Endothelial cell of umbilical vein (primary cell): ENCODE measurements at regions not wholly inside any gene's neighbourhood (a gene's known extent, or its start where the extent isn't known, plus 50 kb on each side); places are given as distances from the start of the nearest gene placed in this dataset.

Experiments
- BruUV-seq: library from RNA; stranded (reverse); fragments of 400-500 nt; replicated peaks from 2 replicates; lab custom pipeline; 2021; lab: Mats Ljungman, UMichigan
- CTCF ChIA-PET: fragments of 300-600, 350-600 bp; sonication (Branson Sonifier 250); formaldehyde crosslinking; loops from one replicate; lab custom pipeline; 2021; ENCODE audit warnings: antibody characterized with exemption, inconsistent platforms; lab: Charles Lee
- POLR2A ChIA-PET: fragments of 300-600, 350-600 bp; sonication (Branson Sonifier 250); formaldehyde crosslinking; loops from one replicate; lab custom pipeline; 2021; ENCODE audit warnings: antibody characterized with exemption, inconsistent platforms; lab: Charles Lee
- DNase-seq: peaks from one replicate; pipeline ENCODE4 v3.0.0-alpha.2; 2011; ENCODE audit warnings: low read depth, low spot score
- FAIRE-seq: peaks from 2 replicates; lab custom pipeline; 2011; peaks lifted over from hg19 to GRCh38; lab: Jason Lieb, UNC
- H2AFZ ChIP-seq: 2 replicates; pipeline ENCODE4 v1.6.0; 2012; ENCODE audit warnings: low read depth, low read length, control low read depth, inconsistent platforms
- H3K27ac ChIP-seq: 2 replicates; pipeline ENCODE4 v1.5.1; 2011; ENCODE audit warnings: low read depth, mild to moderate bottlenecking, control low read depth, low read length, moderate library complexity; ENCODE audit not compliant: insufficient read depth
- H3K27me3 ChIP-seq, 2 experiments: 2 replicates each; pipeline versions ENCODE4 v1.6.0 to v1.6.1; 2011; ENCODE audit warnings: low read length in 2 of 2, mixed read lengths in 1 of 2; ENCODE audit not compliant: control insufficient read depth in 2 of 2, insufficient read depth in 2 of 2
- H3K36me3 ChIP-seq, 2 experiments: 2 replicates in 1 of 2; 3 replicates in 1 of 2; pipeline ENCODE4 v1.5.1; 2011; ENCODE audit warnings: low read length in 2 of 2, mild to moderate bottlenecking in 1 of 2, moderate library complexity in 1 of 2; ENCODE audit not compliant: control insufficient read depth in 2 of 2, insufficient read depth in 2 of 2; ENCODE audit errors: extremely low read depth in 1 of 2
- H3K4me1 ChIP-seq: 3 replicates; pipeline ENCODE4 v1.5.1; 2011; ENCODE audit warnings: mild to moderate bottlenecking, low read length; ENCODE audit not compliant: control insufficient read depth, insufficient read depth; ENCODE audit errors: extremely low read depth
- H3K4me2 ChIP-seq: 2 replicates; pipeline ENCODE4 v1.6.1; 2011; ENCODE audit warnings: low read length, control low read depth, mixed read lengths; ENCODE audit not compliant: insufficient read depth
- H3K4me3 ChIP-seq, 3 experiments: fragments of 200-600 bp in 1 of 3; sonication (generic), shearing (Covaris generic) in 1 of 3; replicated peaks in 1 of 3; 2 replicates each; pipeline ENCODE4 v1.5.1; 2011 to 2016; ENCODE audit warnings: control low read depth in 3 of 3, low read length in 3 of 3, mild to moderate bottlenecking in 2 of 3, inconsistent platforms in 1 of 3, low read depth in 1 of 3, moderate library complexity in 1 of 3; ENCODE audit not compliant: insufficient read depth in 1 of 3
- H3K79me2 ChIP-seq: 2 replicates; pipeline ENCODE4 v1.6.0; 2012; ENCODE audit warnings: low read length, inconsistent platforms; ENCODE audit not compliant: control insufficient read depth, insufficient read depth
- H3K9ac ChIP-seq: replicated peaks from 2 replicates; pipeline ENCODE3; 2011; ENCODE audit warnings: low read length, control low read depth; ENCODE audit not compliant: insufficient read depth; ENCODE audit errors: extremely low read depth
- H3K9me1 ChIP-seq: replicated peaks from 3 replicates; pipeline ENCODE4 v1.6.0; 2011; ENCODE audit warnings: mild to moderate bottlenecking, low read length; ENCODE audit not compliant: control insufficient read depth, insufficient read depth; ENCODE audit errors: extremely low read depth
- H3K9me3 ChIP-seq: replicated peaks from 2 replicates; pipeline ENCODE4 v1.5.1; 2012; ENCODE audit warnings: low read length, inconsistent platforms; ENCODE audit not compliant: control insufficient read depth, insufficient read depth
- H4K20me1 ChIP-seq: replicated peaks from 2 replicates; pipeline ENCODE3; 2011; ENCODE audit warnings: mild to moderate bottlenecking, low read length; ENCODE audit not compliant: control insufficient read depth, insufficient read depth; ENCODE audit errors: extremely low read depth
- EZH2 ChIP-seq: IDR thresholded peaks from 2 replicates; pipeline ENCODE4 v1.6.1; 2012; ENCODE audit warnings: borderline replicate concordance, low read depth, mild to moderate bottlenecking, moderate library complexity, low read length, inconsistent platforms; ENCODE audit not compliant: severe bottlenecking
- FOS ChIP-seq: IDR thresholded peaks from 2 replicates; pipeline ENCODE4 v1.6.1; 2011; ENCODE audit warnings: mild to moderate bottlenecking, low read length, moderate library complexity, borderline replicate concordance; ENCODE audit not compliant: insufficient read depth
- GATA2 ChIP-seq: IDR thresholded peaks from 2 replicates; pipeline ENCODE4 v1.7.0; 2011; ENCODE audit warnings: low read depth, mild to moderate bottlenecking, moderate library complexity, mixed read lengths, low read length; ENCODE audit not compliant: insufficient read length, insufficient read depth
- JUN ChIP-seq: IDR thresholded peaks from 2 replicates; pipeline ENCODE4 v1.6.1; 2011; ENCODE audit warnings: borderline replicate concordance, low read depth; ENCODE audit not compliant: insufficient read length, insufficient read depth
- MYC ChIP-seq: IDR thresholded peaks from one replicate; pipeline ENCODE4 v1.6.1; 2011; ENCODE audit warnings: mild to moderate bottlenecking, low read depth, low read length
- POLR2A ChIP-seq: IDR thresholded peaks from 2 replicates; pipeline ENCODE4 v1.6.1; 2012; ENCODE audit warnings: low read depth, mild to moderate bottlenecking, control low read depth, low read length
- POLR2AphosphoS5 ChIP-seq: IDR thresholded peaks from 2 replicates; pipeline ENCODE4 v1.6.1; 2012; ENCODE audit warnings: low read depth, mild to moderate bottlenecking, control low read depth, low read length, moderate library complexity; ENCODE audit not compliant: insufficient read depth
- dilution Hi-C: fragments of 300-500 bp; cut with MboI; formaldehyde crosslinking; loops from one replicate; pipeline ENCODE4 v1.15.0; 2019; ENCODE audit warnings: low sequenced_read_pairs; ENCODE audit not compliant: extremely low pct_ligation_motif_present
- intact Hi-C: fragments of 100-400 bp; cut with micrococcal nuclease; formaldehyde crosslinking; loops from one replicate; pipeline ENCODE4 v1.10.0; 2022
- TF ChIP-seq, protein P1 (sequence below): IDR thresholded peaks from 2 replicates; pipeline ENCODE4 v1.6.1; 2011; ENCODE audit not compliant: insufficient read depth, insufficient read length
- TF ChIP-seq, protein P2 (sequence below), 2 donors: IDR thresholded peaks; 1 replicate in 1 of 2; 2 replicates in 1 of 2; pipeline ENCODE4 v1.5.1; 2011; ENCODE audit warnings: low read length in 2 of 2, mild to moderate bottlenecking in 2 of 2, moderate library complexity in 2 of 2, control low read depth in 1 of 2, inconsistent platforms in 1 of 2, low read depth in 1 of 2; ENCODE audit not compliant: insufficient read depth in 1 of 2; ENCODE audit errors: extremely low read depth in 1 of 2

GRCh38 chr11:20283475-20283874 lies 80.0 kb upstream of the HTATIP2 start:
- Histone ChIP-seq H3K36me3 (no peaks in the 10 kb centered on the region), H3K9me1 (no peaks in the 10 kb centered on the region), H3K27ac (no peak overlapping the region), H3K79me2 (no peaks in the 10 kb centered on the region), H4K20me1 (no peaks in the 10 kb centered on the region), H3K9me3 (no peaks in the 10 kb centered on the region), H3K9ac (no peak overlapping the region), H3K27me3 (peaks cover 5 to 14% of the 10 kb centered on the region in 2 experiments), H3K4me2 (no peak overlapping the region), H3K4me3 (no peak overlapping the region), H3K4me1 (no peaks in the 10 kb centered on the region), H2AFZ (no peak overlapping the region)
- POLR2A ChIA-PET, result no interaction called here
- intact Hi-C loops (no loop called here), dilution Hi-C loops (no loop called here)
- FAIRE-seq (no peak), DNase-seq (no peak)
- TF ChIP-seq, protein P1, sequence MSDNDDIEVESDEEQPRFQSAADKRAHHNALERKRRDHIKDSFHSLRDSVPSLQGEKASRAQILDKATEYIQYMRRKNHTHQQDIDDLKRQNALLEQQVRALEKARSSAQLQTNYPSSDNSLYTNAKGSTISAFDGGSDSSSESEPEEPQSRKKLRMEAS, result no peak
- no peak for TF ChIP-seq EZH2
- no peak for TF ChIP-seq GATA2
- TF ChIP-seq POLR2AphosphoS5, result no peak
- no peak for TF ChIP-seq JUN
- no peak for TF ChIP-seq FOS
- TF ChIP-seq, protein P2, sequence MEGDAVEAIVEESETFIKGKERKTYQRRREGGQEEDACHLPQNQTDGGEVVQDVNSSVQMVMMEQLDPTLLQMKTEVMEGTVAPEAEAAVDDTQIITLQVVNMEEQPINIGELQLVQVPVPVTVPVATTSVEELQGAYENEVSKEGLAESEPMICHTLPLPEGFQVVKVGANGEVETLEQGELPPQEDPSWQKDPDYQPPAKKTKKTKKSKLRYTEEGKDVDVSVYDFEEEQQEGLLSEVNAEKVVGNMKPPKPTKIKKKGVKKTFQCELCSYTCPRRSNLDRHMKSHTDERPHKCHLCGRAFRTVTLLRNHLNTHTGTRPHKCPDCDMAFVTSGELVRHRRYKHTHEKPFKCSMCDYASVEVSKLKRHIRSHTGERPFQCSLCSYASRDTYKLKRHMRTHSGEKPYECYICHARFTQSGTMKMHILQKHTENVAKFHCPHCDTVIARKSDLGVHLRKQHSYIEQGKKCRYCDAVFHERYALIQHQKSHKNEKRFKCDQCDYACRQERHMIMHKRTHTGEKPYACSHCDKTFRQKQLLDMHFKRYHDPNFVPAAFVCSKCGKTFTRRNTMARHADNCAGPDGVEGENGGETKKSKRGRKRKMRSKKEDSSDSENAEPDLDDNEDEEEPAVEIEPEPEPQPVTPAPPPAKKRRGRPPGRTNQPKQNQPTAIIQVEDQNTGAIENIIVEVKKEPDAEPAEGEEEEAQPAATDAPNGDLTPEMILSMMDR (IDR thresholded peaks at IDR 0.05; ENCODE audit: extremely low read depth in 1 of 2, insufficient read depth in 1 of 2, low read depth in 1 of 2, low read length in 2 of 2), result no peak
- TF ChIP-seq MYC, result no peak
- TF ChIP-seq POLR2A, result no peak
- BruUV-seq, result no TSS peak
- CTCF ChIA-PET, result interaction anchor here (1.4 to 1.7 kb wide), 2 partner anchors 11 to 155 kb away, joined by 3 to 5 read pairs; no protein-coding TSS in a partner anchor
